SHP77 treated with DMSO at 0.1 percent for 48 hours (cell line): ENCODE measurements at regions not wholly inside any gene's neighbourhood (a gene's known extent, or its start where the extent isn't known, plus 50 kb on each side); places are given as distances from the start of the nearest gene placed in this dataset.

Source experiments
- DNase-seq: peaks from one replicate; lab custom pipeline; 2025; lab: John Stamatoyannopoulos, UW

- DNase-seq = no peak
These were observed 415.9 kb downstream of the IRS2 start for GRCh38 chr13:109370496-109370895.

GRCh38 chr13:109369353-109370052 lies 416.9 kb downstream of the IRS2 start:
- DNase-seq = no peak

GRCh38 chr13:109368230-109368629 lies 418.2 kb downstream of the IRS2 start:
- no peak for DNase-seq

GRCh38 chr13:109366525-109366924 lies 419.9 kb downstream of the IRS2 start:
- no peak for DNase-seq

GRCh38 chr13:109363431-109363830 lies 423.0 kb downstream of the IRS2 start:
- no peak for DNase-seq

- DNase-seq = no peak
These were observed 423.8 kb downstream of the IRS2 start for GRCh38 chr13:109362616-109363015.

GRCh38 chr13:109361562-109362289 lies 424.7 kb downstream of the IRS2 start:
- no peak for DNase-seq

GRCh38 chr13:109357751-109358471 lies 428.5 kb downstream of the IRS2 start:
- DNase-seq = no peak

- no peak for DNase-seq
These were observed 430.4 kb downstream of the IRS2 start for GRCh38 chr13:109355875-109356434.

GRCh38 chr13:109355166-109355565 lies 431.2 kb downstream of the IRS2 start:
- DNase-seq = no peak

GRCh38 chr13:109351236-109351635 lies 435.1 kb downstream of the IRS2 start:
- no peak for DNase-seq

- no peak for DNase-seq
These were observed 437.7 kb downstream of the IRS2 start for GRCh38 chr13:109348519-109349258.

GRCh38 chr13:109346060-109346459 lies 440.3 kb downstream of the IRS2 start:
- no peak for DNase-seq

GRCh38 chr13:109345433-109345941 lies 440.9 kb downstream of the IRS2 start:
- no peak for DNase-seq

GRCh38 chr13:109344552-109345157 lies 441.7 kb downstream of the IRS2 start:
- no peak for DNase-seq

- no peak for DNase-seq
These were observed 449.7 kb downstream of the IRS2 start for GRCh38 chr13:109336730-109337129.

- DNase-seq = peak; percentile 77
These were observed 452.3 kb downstream of the IRS2 start for GRCh38 chr13:109333893-109334651.

GRCh38 chr13:109332506-109333499 lies 453.6 kb downstream of the IRS2 start:
- peak; percentile 86 for DNase-seq

GRCh38 chr13:109331898-109332297 lies 454.5 kb downstream of the IRS2 start:
- DNase-seq = peak; percentile 100
